Thoracic aorta (tissue), 2 donors: ENCODE measurements at regions not wholly inside any gene's neighbourhood (a gene's known extent, or its start where the extent isn't known, plus 50 kb on each side); places are given as distances from the start of the nearest gene placed in this dataset.
A peak's percentile ranks its signal among the peaks of the same experiment; 100 is the strongest.

Experiments used
- ATAC-seq: fragments of 150-250 bp; one replicate; pipeline ENCODE4 v1.8.0; 2017; ENCODE audit warnings: low read depth; ENCODE audit not compliant: insufficient number of reproducible peaks, low FRiP score
- DNase-seq: peaks from one replicate; pipeline ENCODE4 v3.0.0-alpha.2; 2020; ENCODE audit warnings: low spot score
- H3K27ac ChIP-seq, 2 donors: fragments of 200-600 bp; sonication (generic); 1 replicate in 1 of 2; 2 replicates in 1 of 2; pipeline ENCODE4 v1.5.1; 2016; ENCODE audit warnings: mild to moderate bottlenecking in 2 of 2, moderate library complexity in 2 of 2
- H3K27me3 ChIP-seq: fragments of 200-600 bp; sonication (generic); replicated peaks from 2 replicates; pipeline ENCODE4 v1.6.0; 2016; ENCODE audit warnings: mild to moderate bottlenecking; ENCODE audit not compliant: insufficient read depth
- H3K36me3 ChIP-seq: fragments of 200-600 bp; sonication (generic); one replicate; pipeline ENCODE4 v1.5.1; 2016
- H3K4me1 ChIP-seq, 2 donors: fragments of 200-600 bp; sonication (generic); 1 replicate in 1 of 2; 2 replicates in 1 of 2; pipeline versions ENCODE4 v1.5.1 to v1.6.0; 2016; ENCODE audit warnings: low read depth in 2 of 2, mild to moderate bottlenecking in 1 of 2; ENCODE audit not compliant: control insufficient read depth in 1 of 2
- H3K4me3 ChIP-seq: fragments of 200-600 bp; sonication (generic); 2 replicates; pipeline ENCODE4 v1.5.1; 2016; ENCODE audit warnings: mild to moderate bottlenecking
- H3K9me3 ChIP-seq: fragments of 200-600 bp; sonication (generic); 2 replicates; pipeline ENCODE4 v1.5.1; 2016
- TF ChIP-seq, protein P1 (sequence below): fragments of 200-600 bp; sonication (generic); IDR thresholded peaks from one replicate; pipeline ENCODE4 v1.5.1; 2019; ENCODE audit warnings: antibody characterized with exemption

DNA sequence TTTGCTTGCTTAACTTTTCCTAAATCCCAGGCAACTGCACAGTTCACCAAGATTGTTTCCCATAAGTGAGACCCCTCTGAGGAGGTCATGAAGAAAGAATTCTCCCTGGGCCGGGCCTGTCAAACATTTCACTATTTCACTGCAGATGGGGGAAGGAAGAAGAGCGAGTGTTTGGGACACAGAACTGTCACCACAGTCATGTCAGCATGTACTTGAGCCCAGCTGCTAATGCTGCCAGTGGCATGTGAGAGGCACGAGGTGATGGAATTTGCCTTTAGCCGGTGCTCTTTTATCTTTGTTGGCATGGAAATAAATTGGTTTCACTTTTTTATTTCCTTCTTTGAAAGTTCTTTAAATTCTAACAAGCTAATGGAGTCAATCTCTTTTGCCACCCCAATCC lies 277.9 kb upstream of the GADL1 start:
- DNase-seq: no peak
- no peak for ATAC-seq
- peaks cover 2 to 33% of the 10 kb centered on the region in 2 donors for H3K4me1 ChIP-seq
- no peaks in the 10 kb centered on the region for H3K36me3 ChIP-seq
- H3K27me3 ChIP-seq: no peaks in the 10 kb centered on the region
- no peak overlapping the region for H3K4me3 ChIP-seq
- H3K27ac ChIP-seq: peak overlapping the region in 1 of 2 donors; percentile 45
- TF ChIP-seq, protein P1, sequence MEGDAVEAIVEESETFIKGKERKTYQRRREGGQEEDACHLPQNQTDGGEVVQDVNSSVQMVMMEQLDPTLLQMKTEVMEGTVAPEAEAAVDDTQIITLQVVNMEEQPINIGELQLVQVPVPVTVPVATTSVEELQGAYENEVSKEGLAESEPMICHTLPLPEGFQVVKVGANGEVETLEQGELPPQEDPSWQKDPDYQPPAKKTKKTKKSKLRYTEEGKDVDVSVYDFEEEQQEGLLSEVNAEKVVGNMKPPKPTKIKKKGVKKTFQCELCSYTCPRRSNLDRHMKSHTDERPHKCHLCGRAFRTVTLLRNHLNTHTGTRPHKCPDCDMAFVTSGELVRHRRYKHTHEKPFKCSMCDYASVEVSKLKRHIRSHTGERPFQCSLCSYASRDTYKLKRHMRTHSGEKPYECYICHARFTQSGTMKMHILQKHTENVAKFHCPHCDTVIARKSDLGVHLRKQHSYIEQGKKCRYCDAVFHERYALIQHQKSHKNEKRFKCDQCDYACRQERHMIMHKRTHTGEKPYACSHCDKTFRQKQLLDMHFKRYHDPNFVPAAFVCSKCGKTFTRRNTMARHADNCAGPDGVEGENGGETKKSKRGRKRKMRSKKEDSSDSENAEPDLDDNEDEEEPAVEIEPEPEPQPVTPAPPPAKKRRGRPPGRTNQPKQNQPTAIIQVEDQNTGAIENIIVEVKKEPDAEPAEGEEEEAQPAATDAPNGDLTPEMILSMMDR: no peak
- H3K9me3 ChIP-seq: no peaks in the 10 kb centered on the region

DNA sequence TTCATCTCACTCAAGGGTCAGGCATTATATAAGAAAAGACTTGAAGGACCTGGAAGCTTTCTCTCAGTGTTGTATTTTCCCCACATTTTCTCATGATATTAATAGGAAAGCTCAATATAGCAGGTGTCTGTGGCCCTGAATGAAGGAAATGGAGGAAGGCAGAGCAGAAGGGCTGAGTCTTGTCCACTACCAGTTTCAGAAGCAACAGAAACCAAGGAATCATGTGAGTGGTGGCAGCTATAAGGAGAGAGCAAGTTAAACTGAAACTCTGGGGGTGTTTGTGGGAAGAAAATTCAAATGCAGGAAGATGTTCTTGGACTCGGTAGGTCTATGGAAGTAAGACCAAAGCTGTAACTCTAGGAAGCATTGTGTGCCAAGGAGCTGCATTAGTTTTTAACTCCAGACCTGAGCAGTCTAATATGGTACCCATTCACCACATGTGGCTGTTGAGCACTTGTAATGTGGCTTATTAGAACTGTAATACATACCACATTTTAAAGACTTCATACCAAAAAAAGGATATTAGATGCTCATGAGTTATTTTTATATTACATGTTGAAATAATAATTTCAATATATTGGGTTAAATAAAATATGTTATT lies 278.8 kb upstream of the GADL1 start:
- ATAC-seq: no peak
- H3K27me3 ChIP-seq: no peaks in the 10 kb centered on the region
- H3K4me1 ChIP-seq: peaks cover 0 to 26% of the 10 kb centered on the region in 2 donors
- no peaks in the 10 kb centered on the region for H3K9me3 ChIP-seq
- H3K27ac ChIP-seq: no peak overlapping the region
- TF ChIP-seq, protein P1: no peak
- no peak for DNase-seq
- H3K36me3 ChIP-seq: no peaks in the 10 kb centered on the region
- H3K4me3 ChIP-seq: no peak overlapping the region

DNA sequence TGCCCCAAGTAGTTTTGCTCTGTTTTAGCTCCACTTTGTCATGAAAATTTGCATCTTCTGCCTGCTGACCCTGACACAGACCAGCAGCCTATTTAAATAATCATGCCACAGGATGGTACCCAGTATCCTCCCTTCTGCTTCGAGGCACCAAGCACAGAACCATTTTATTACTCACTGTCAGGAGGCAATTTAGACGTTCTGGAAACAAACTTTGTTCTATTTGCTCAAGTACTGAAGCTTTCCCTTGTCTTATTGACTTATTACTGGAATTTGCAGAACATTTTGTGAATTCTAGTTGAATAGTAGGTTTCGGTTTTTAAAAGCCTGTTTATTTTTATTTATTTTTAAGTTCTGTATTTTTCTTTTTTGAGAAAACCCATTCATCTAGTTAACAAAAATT lies 279.6 kb upstream of the GADL1 start:
- TF ChIP-seq, protein P1: no peak
- Histone ChIP-seq H3K9me3 (no peaks in the 10 kb centered on the region), H3K27me3 (no peaks in the 10 kb centered on the region), H3K27ac (no peak overlapping the region), H3K4me1 (peaks cover 0 to 22% of the 10 kb centered on the region in 2 donors), H3K36me3 (no peaks in the 10 kb centered on the region), H3K4me3 (no peak overlapping the region)
- DNase-seq (no peak), ATAC-seq (no peak)

DNA sequence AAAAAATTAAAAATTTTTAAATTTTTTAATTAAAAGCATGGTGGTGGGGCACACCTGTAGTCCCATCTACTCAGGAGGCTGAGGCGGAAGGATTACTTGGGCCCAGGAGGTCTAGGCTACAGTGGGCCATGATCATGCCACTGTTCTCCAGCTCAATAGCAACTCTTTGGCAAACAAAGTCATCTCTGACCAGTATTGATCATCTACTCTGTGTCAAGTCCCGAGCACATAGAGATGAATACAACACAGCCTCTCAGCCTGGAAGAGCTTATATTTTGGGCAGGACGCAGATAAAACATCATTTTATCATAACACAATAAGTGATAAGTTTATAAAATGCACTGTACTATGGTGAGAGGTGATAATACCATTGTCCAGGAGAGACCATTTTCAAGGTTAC lies 281.6 kb upstream of the GADL1 start:
- H3K27me3 ChIP-seq: no peaks in the 10 kb centered on the region
- H3K4me3 ChIP-seq: no peak overlapping the region
- ATAC-seq (no peak), DNase-seq (no peak)
- H3K9me3 ChIP-seq: no peaks in the 10 kb centered on the region
- TF ChIP-seq, protein P1: no peak
- no peaks in the 10 kb centered on the region for H3K36me3 ChIP-seq
- H3K27ac ChIP-seq: no peak overlapping the region
- peaks cover 0 to 15% of the 10 kb centered on the region in 2 donors for H3K4me1 ChIP-seq

GRCh38 chr3:31178467-31178866 lies 284.0 kb upstream of the GADL1 start:
- no peak overlapping the region for H3K4me3 ChIP-seq
- no peaks in the 10 kb centered on the region for H3K4me1 ChIP-seq
- no peak overlapping the region for H3K27ac ChIP-seq
- no peaks in the 10 kb centered on the region for H3K9me3 ChIP-seq
- no peaks in the 10 kb centered on the region for H3K36me3 ChIP-seq
- TF ChIP-seq, protein P1: no peak
- no peaks in the 10 kb centered on the region for H3K27me3 ChIP-seq
- DNase-seq (no peak), ATAC-seq (no peak)
